DND-41 (cell line): ENCODE measurements at regions not wholly inside any gene's neighbourhood (a gene's known extent, or its start where the extent isn't known, plus 50 kb on each side); places are given as distances from the start of the nearest gene placed in this dataset.

Source experiments
- ATAC-seq: fragments of 200-7000 bp; cut with Tn5 transposase; 3 replicates; pipeline ENCODE4 v1.9.1; 2021; ENCODE audit warnings: low read depth; ENCODE audit not compliant: insufficient read depth
- DNase-seq: peaks from one replicate; pipeline ENCODE4 v3.0.0-alpha.2; 2020
- H2AFZ ChIP-seq: 2 replicates; pipeline ENCODE4 v1.6.0; 2012; ENCODE audit warnings: low read depth, low read length
- H3K27ac ChIP-seq: 2 replicates; pipeline ENCODE4 v1.5.1; 2012; ENCODE audit warnings: low read length, inconsistent platforms
- H3K27me3 ChIP-seq: fragments of 200-600 bp; sonication (generic); 2 replicates; pipeline ENCODE4 v1.6.0; 2012; ENCODE audit warnings: low read length, mild to moderate bottlenecking, inconsistent platforms; ENCODE audit not compliant: insufficient read depth, poor library complexity
- H3K36me3 ChIP-seq: 2 replicates; pipeline ENCODE4 v1.5.1; 2012; ENCODE audit warnings: low read length, inconsistent platforms; ENCODE audit not compliant: insufficient read depth
- H3K4me1 ChIP-seq: 2 replicates; pipeline ENCODE4 v1.5.1; 2012; ENCODE audit warnings: mild to moderate bottlenecking, low read length; ENCODE audit not compliant: insufficient read depth
- H3K4me2 ChIP-seq: 2 replicates; pipeline ENCODE4 v1.6.0; 2012; ENCODE audit warnings: mild to moderate bottlenecking, moderate library complexity, low read length, inconsistent platforms; ENCODE audit not compliant: insufficient read depth
- H3K4me3 ChIP-seq, 2 experiments: fragments of 200-600 bp in 1 of 2; shearing (Covaris generic) in 1 of 2; 2 replicates each; pipeline ENCODE4 v1.5.1; 2012 to 2016; ENCODE audit warnings: inconsistent platforms in 2 of 2, low read length in 2 of 2, mild to moderate bottlenecking in 2 of 2, low read depth in 1 of 2, moderate library complexity in 1 of 2
- H3K79me2 ChIP-seq: 2 replicates; pipeline ENCODE4 v1.6.0; 2012; ENCODE audit warnings: low read length, inconsistent platforms; ENCODE audit not compliant: insufficient read depth
- H3K9ac ChIP-seq: 2 replicates; pipeline ENCODE4 v1.6.0; 2012; ENCODE audit warnings: low read depth, mild to moderate bottlenecking, inconsistent platforms, low read length, moderate library complexity
- H3K9me3 ChIP-seq: 2 replicates; pipeline ENCODE4 v1.5.1; 2012; ENCODE audit warnings: low read length, moderate library complexity, mild to moderate bottlenecking, inconsistent platforms; ENCODE audit not compliant: insufficient read depth, severe bottlenecking
- H4K20me1 ChIP-seq: 2 replicates; pipeline ENCODE4 v1.6.0; 2012; ENCODE audit warnings: low read length; ENCODE audit not compliant: insufficient read depth
- CTCF ChIP-seq: IDR thresholded peaks from 2 replicates; pipeline ENCODE4 v1.5.1; 2012; ENCODE audit warnings: borderline replicate concordance, low read length, moderate library complexity, mild to moderate bottlenecking; ENCODE audit not compliant: poor library complexity, severe bottlenecking; ENCODE audit errors: extremely low read depth
- EZH2 ChIP-seq: IDR thresholded peaks from 3 replicates; pipeline ENCODE4 v1.6.1; 2012; ENCODE audit warnings: borderline replicate concordance, low read depth, mild to moderate bottlenecking, moderate library complexity, low read length, inconsistent platforms; ENCODE audit not compliant: severe bottlenecking

GRCh38 chr6:153231048-153231646, 100.1 kb upstream of the RGS17 start:
- H3K9me3 ChIP-seq, result no peaks in the 10 kb centered on the region
- H3K4me2 ChIP-seq, result no peak overlapping the region
- H4K20me1 ChIP-seq, result no peaks in the 10 kb centered on the region
- no peak overlapping the region for H3K9ac ChIP-seq
- no peaks in the 10 kb centered on the region for H3K36me3 ChIP-seq
- DNase-seq (peak; percentile 31), ATAC-seq (0 out of 3 replicates have a peak, but pooled peaks have one; percentile 37)
- no peaks in the 10 kb centered on the region for H3K79me2 ChIP-seq
- H3K4me3 ChIP-seq, result no peak overlapping the region
- no peak overlapping the region for H2AFZ ChIP-seq
- TF ChIP-seq CTCF (peak; percentile 62), EZH2 (no peak)
- H3K27me3 ChIP-seq, result no peaks in the 10 kb centered on the region
- no peak overlapping the region for H3K27ac ChIP-seq
- no peaks in the 10 kb centered on the region for H3K4me1 ChIP-seq

- Histone ChIP-seq H2AFZ (no peak overlapping the region), H3K9me3 (no peaks in the 10 kb centered on the region), H3K4me2 (no peak overlapping the region), H3K4me1 (no peaks in the 10 kb centered on the region), H3K9ac (no peak overlapping the region), H3K36me3 (no peaks in the 10 kb centered on the region), H3K4me3 (no peak overlapping the region), H3K27me3 (no peaks in the 10 kb centered on the region), H3K79me2 (no peaks in the 10 kb centered on the region), H3K27ac (no peak overlapping the region), H4K20me1 (no peaks in the 10 kb centered on the region)
- ATAC-seq (no peak), DNase-seq (no peak)
- TF ChIP-seq EZH2 (no peak), CTCF (no peak)
Observed at GRCh38 chr6:153218184-153218792, 87.2 kb upstream of the RGS17 start.

- H3K27ac ChIP-seq, result no peak overlapping the region
- no peaks in the 10 kb centered on the region for H3K27me3 ChIP-seq
- H3K9ac ChIP-seq, result no peak overlapping the region
- no peak for TF ChIP-seq CTCF
- TF ChIP-seq EZH2, result no peak
- H4K20me1 ChIP-seq, result no peaks in the 10 kb centered on the region
- no peak for DNase-seq
- no peak overlapping the region for H3K4me3 ChIP-seq
- ATAC-seq, result no peak
- no peak overlapping the region for H2AFZ ChIP-seq
- H3K79me2 ChIP-seq, result no peaks in the 10 kb centered on the region
- H3K4me1 ChIP-seq, result peaks cover 10% of the 10 kb centered on the region
- H3K4me2 ChIP-seq, result no peak overlapping the region
- H3K9me3 ChIP-seq, result no peaks in the 10 kb centered on the region
- no peaks in the 10 kb centered on the region for H3K36me3 ChIP-seq
Observed at GRCh38 chr6:153216789-153217188, 85.7 kb upstream of the RGS17 start.
